ENCODE measurements at regions not wholly inside any gene's neighbourhood (a gene's known extent, or its start where the extent isn't known, plus 50 kb on each side); places are given as distances from the start of the nearest gene placed in this dataset.

- no peak for TF ChIP-seq POLR2A (IDR thresholded peaks at IDR 0.05)
- TF ChIP-seq CTCF (IDR thresholded peaks at IDR 0.05) = no peak
Measured at GRCh38 chr17:55668312-55668920, 54.2 kb downstream of the TMEM100 start.
